ENCODE measurements at regions not wholly inside any gene's neighbourhood (a gene's known extent, or its start where the extent isn't known, plus 50 kb on each side); places are given as distances from the start of the nearest gene placed in this dataset.
A peak's percentile ranks its signal among the peaks of the same experiment; 100 is the strongest.

DNA sequence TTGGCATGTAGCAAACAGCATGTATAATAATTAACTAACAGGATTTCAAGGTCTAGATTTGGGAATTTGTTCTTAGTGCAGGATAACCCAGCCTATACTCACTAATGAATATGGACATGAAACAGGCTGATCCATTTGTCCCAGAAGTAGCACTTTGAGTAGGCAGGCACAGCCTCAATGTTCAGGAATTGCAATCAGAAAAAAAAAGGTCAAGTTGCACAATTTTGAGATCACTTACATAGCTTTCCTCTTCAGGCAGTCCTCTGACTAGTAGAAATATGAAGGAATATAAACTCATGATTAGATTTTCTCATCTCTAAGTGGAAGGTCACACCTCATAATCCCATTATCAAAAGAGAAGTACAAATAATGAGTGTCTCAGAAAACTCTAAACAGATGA is 921.4 kb upstream of the CELF2 start:
- no peak overlapping the region for H3K4me3 ChIP-seq (ENCODE audit: low read depth, low read length)
- peak; percentile 4 for DNase-seq (ENCODE audit: low read depth)
- TF ChIP-seq, protein P1, sequence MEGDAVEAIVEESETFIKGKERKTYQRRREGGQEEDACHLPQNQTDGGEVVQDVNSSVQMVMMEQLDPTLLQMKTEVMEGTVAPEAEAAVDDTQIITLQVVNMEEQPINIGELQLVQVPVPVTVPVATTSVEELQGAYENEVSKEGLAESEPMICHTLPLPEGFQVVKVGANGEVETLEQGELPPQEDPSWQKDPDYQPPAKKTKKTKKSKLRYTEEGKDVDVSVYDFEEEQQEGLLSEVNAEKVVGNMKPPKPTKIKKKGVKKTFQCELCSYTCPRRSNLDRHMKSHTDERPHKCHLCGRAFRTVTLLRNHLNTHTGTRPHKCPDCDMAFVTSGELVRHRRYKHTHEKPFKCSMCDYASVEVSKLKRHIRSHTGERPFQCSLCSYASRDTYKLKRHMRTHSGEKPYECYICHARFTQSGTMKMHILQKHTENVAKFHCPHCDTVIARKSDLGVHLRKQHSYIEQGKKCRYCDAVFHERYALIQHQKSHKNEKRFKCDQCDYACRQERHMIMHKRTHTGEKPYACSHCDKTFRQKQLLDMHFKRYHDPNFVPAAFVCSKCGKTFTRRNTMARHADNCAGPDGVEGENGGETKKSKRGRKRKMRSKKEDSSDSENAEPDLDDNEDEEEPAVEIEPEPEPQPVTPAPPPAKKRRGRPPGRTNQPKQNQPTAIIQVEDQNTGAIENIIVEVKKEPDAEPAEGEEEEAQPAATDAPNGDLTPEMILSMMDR (IDR thresholded peaks at IDR 0.05; ENCODE audit: insufficient read depth, low read depth, low read length), result no peak

GRCh38 chr10:10096898-10097297 is 920.8 kb upstream of the CELF2 start:
- TF ChIP-seq, protein P1 (IDR thresholded peaks at IDR 0.05; ENCODE audit: insufficient read depth, low read depth, low read length), result no peak
- H3K4me3 ChIP-seq (ENCODE audit: low read depth, low read length), result no peak overlapping the region

DNA sequence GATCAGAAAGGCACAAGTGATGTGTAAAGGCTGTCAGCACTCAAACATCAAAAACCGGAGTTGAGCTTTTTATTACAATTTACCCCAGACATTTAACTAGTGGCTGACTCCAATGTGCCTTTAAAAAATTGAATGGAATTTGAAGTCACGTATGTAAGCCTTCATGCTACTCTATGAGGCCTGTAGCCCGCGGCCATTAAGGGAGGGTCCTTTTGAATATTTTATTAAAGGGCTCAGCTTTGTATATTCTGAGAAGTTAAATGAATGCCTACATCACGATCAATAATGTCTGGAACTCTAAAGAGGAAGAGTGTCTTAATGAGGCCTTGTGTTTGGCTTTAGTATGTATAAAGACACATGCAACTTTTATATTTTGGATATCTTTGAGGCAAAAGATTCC is 916.6 kb upstream of the CELF2 start:
- no peak overlapping the region for H3K4me3 ChIP-seq (ENCODE audit: low read depth, low read length)
- no peak for DNase-seq (ENCODE audit: low read depth)
- TF ChIP-seq, protein P1 (IDR thresholded peaks at IDR 0.05; ENCODE audit: insufficient read depth, low read depth, low read length), result no peak

More at GRCh38 chr10:10096898-10097297, 920.8 kb upstream of the CELF2 start:
- DNase-seq (ENCODE audit: low read depth), result no peak

DNA sequence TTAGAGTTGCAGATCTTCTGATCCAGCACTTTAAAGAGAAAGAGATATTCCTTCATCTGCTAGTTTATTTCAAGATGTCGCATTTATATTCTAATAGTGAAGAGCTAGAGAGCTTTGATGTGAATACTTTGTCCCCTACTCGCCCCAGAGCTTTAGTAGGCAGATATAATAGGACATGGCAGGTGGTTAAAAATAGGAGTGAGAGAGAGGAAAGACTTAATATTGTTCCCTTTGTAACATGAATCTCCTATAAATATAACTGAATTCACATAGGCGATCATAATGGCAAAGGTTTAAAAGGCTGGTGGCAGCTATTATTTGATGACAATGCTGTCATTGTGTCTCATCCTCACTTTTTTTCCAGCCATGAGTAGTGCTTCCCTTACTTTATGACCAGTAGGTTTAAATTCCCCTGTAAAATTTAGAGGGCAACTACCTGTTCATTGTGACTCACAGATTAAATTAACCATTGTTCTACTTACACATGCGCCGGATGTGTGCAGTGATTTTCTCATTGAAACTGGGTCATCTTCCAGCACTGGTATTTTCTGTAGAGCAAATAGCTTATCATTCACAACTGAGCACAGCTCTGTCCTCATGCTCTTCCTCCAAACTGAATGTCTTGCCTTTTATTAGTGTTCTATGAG is 906.7 kb upstream of the CELF2 start:
- no peak overlapping the region for H3K4me3 ChIP-seq (ENCODE audit: low read depth, low read length)
- TF ChIP-seq, protein P1 (IDR thresholded peaks at IDR 0.05; ENCODE audit: insufficient read depth, low read depth, low read length), result no peak
- no peak for DNase-seq (ENCODE audit: low read depth)

DNA sequence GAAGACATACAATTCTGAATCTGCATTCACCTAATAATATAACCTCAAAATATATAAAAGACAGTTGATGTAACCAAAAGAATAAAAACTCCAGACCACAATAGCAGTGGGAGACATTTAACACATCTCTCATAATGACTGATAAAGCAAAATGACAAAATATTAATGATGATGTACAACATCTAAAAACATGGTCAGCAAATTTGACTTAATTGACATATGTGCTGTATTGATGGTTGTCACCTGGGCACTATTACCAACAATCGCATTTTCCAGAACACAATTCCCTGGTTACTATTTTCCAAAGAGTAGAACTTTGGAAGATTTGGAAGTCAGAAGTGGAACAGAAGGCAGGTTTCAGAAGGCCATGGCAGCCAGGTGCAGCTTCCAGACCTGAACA is 899.5 kb upstream of the CELF2 start:
- TF ChIP-seq, protein P1 (IDR thresholded peaks at IDR 0.05; ENCODE audit: insufficient read depth, low read depth, low read length), result no peak
- no peak overlapping the region for H3K4me3 ChIP-seq (ENCODE audit: low read depth, low read length)
- no peak for DNase-seq (ENCODE audit: low read depth)

DNA sequence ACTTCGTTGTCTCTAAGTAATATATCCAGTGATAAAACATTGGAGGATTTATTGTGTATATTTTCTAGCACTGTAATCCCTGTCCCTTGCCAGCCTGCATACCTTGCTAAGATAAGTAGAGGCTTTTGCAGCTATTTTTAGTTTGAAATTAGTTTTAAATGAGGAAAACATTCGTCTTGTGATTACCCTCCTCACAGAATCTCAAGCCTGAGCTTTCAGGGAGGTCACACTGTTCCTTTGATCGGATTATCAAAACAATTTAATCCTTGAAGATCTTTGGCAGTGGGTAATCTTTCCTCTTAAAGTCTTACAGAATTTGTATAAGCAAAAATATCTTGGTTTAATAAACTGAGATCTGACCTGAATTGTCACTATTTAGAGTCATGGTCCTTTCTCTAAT is 897.0 kb upstream of the CELF2 start:
- TF ChIP-seq, protein P1 (IDR thresholded peaks at IDR 0.05; ENCODE audit: insufficient read depth, low read depth, low read length), result no peak
- H3K4me3 ChIP-seq (ENCODE audit: low read depth, low read length), result no peak overlapping the region
- no peak for DNase-seq (ENCODE audit: low read depth)

- DNase-seq (ENCODE audit: low read depth), result no peak
- no peak overlapping the region for H3K4me3 ChIP-seq (ENCODE audit: low read depth, low read length)
- TF ChIP-seq, protein P1 (IDR thresholded peaks at IDR 0.05; ENCODE audit: insufficient read depth, low read depth, low read length), result no peak
Measured at GRCh38 chr10:10125676-10126075, 892.0 kb upstream of the CELF2 start.
